Esophagus squamous epithelium (tissue), 4 donors: ENCODE measurements at regions not wholly inside any gene's neighbourhood (a gene's known extent, or its start where the extent isn't known, plus 50 kb on each side); places are given as distances from the start of the nearest gene placed in this dataset.

Source experiments
- POLR2A ChIP-seq, 4 donors: fragments of 450-650 bp; IDR thresholded peaks; one replicate each; pipeline ENCODE4 v1.6.1; 2017; ENCODE audit warnings: antibody characterized with exemption in 4 of 4, mild to moderate bottlenecking in 4 of 4, moderate library complexity in 3 of 4
- TF ChIP-seq, protein P1 (sequence below), 6 experiments: fragments of 450-650 bp in 4 of 6; fragments of 200-600 bp in 2 of 6; sonication (generic) in 2 of 6; IDR thresholded peaks; one replicate each; pipeline ENCODE4 v1.5.1; 2016 to 2019; ENCODE audit warnings: antibody characterized with exemption in 6 of 6, mild to moderate bottlenecking in 4 of 6, moderate library complexity in 4 of 6

DNA sequence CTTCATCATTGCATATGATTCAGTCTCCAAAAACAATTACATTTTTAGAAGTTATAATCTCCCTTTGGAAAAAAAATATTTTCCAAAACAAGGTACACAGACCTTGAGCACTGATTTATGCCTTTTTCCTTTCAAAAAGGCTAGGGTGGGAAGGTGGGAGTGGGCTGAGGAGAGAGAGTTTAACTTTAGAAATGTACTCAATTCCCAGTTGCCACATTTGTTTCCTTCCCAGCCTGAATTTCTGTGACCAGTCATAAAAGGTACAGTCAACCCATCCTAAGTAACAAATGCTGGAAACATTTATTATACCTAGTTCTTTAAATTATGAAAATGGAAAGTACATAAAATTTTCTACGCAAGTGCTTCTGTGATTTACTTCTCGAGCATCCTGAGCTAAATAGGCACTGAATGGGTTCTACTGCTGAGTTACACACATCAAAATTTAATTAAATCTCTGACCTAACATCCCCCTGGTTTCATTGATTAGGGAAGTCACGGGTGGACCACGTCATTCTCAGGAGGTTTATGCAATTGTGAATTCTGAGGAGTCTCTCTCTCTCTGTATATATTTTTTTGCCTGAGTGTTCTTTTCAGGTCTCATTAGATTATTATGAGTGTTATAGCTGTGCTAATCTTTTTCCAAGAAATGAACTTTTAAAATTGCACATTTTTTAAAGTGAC is 371.8 kb downstream of the BTG1 start:
- TF ChIP-seq, protein P1, sequence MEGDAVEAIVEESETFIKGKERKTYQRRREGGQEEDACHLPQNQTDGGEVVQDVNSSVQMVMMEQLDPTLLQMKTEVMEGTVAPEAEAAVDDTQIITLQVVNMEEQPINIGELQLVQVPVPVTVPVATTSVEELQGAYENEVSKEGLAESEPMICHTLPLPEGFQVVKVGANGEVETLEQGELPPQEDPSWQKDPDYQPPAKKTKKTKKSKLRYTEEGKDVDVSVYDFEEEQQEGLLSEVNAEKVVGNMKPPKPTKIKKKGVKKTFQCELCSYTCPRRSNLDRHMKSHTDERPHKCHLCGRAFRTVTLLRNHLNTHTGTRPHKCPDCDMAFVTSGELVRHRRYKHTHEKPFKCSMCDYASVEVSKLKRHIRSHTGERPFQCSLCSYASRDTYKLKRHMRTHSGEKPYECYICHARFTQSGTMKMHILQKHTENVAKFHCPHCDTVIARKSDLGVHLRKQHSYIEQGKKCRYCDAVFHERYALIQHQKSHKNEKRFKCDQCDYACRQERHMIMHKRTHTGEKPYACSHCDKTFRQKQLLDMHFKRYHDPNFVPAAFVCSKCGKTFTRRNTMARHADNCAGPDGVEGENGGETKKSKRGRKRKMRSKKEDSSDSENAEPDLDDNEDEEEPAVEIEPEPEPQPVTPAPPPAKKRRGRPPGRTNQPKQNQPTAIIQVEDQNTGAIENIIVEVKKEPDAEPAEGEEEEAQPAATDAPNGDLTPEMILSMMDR (IDR thresholded peaks at IDR 0.05) = no peak
- no peak for TF ChIP-seq POLR2A (IDR thresholded peaks at IDR 0.05)
